ENCODE measurements at regions not wholly inside any gene's neighbourhood (a gene's known extent, or its start where the extent isn't known, plus 50 kb on each side); places are given as distances from the start of the nearest gene placed in this dataset.
A peak's percentile ranks its signal among the peaks of the same experiment; 100 is the strongest.

DNA sequence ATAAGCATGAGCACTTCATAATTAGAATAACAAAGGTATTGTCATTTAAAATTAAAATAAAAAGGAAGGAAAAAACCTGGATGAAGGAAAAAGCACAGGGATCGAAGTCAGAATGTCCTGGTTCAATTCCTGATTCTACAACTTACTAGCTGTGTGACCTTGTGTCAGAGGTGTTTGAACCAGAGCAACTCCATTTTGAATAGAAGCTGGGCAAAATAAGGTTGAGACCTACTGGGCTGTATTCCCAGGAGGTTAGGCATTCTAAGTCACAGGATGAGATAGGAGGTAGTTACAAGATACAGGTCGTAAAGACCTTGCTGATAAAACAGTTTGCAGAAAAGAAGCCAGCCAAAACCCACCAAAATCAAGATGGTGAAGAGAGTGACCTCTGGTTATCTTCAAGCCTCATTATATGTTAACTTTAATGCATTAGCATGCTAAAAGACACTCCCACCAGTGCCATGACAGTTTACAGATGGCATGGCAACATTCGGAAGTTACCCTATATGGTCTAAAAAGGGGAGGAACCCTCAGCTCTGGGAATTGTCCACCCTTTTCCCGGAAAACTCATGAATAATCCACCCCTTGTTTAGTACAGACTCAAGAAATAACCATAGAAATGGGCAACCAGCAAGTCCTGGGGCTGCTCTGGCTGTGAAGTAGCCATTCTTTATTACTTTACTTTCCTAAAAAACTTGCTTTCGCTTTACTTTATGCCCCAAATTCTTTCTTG lies 412.7 kb downstream of the PIK3R1 start:
- no peak for DNase-seq (ENCODE audit: extremely low spot score, insufficient read length, low read depth)
- FAIRE-seq, result no peak

DNA sequence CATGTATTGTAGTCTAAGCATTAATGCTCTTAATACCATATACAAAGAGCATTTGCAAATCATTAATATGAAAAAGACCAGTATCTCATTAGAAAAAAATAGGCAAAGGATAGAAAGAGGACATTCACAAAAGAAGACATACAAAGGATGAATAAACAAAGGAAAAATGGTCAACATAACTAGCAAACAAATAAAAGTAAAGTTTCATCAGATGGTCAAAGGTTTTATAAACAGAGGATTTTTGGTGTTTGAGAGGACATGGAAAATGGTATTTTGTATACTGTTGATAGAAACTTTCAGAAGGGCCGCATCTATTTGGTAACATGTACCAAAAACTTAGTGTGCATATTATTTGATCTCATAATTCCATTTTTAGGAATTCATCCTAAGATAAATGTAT lies 414.8 kb downstream of the PIK3R1 start:
- FAIRE-seq, result no peak
- no peak for DNase-seq (ENCODE audit: extremely low spot score, insufficient read length, low read depth)

DNA sequence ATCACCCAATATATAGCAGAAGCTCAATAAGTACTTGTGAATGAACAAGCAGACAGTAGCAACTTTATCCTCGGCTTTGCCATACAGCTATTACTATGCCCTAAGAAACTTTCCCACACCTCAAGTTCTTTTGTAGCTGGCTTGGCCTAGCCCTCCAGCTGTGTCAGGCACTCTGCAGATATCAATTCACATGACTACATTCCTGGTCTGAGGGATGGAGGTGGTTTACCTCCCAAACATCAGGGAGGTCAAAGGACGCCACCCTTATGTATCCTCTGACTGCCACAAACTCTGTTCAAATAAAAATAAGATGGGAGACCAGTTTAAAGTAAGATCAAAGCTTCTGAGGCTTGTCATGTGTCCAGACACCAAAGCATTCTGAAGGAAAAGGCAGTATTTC lies 416.3 kb downstream of the PIK3R1 start:
- FAIRE-seq, result no peak
- DNase-seq (ENCODE audit: extremely low spot score, insufficient read length, low read depth), result no peak

DNA sequence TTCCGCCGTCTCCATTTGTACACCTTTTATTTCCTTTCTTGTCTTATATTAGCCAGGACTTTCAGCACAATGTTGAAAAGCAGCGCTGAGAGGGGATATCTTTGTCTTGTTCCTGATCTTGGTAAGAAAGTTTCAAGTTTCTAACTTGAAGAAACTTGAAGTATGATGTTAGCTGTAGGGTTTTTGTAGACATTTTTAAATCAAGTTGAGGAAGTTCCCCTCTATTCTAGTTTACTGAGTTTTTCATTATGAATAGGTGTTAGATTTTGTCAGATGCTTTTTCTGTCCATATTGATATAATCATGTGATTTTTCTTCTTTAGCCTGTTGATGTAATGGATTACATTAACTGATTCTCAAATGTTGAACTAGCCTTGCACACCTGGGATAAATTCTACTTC lies 425.7 kb downstream of the PIK3R1 start:
- DNase-seq (ENCODE audit: extremely low spot score, insufficient read length, low read depth) (no peak), FAIRE-seq (peak; percentile 82)

DNA sequence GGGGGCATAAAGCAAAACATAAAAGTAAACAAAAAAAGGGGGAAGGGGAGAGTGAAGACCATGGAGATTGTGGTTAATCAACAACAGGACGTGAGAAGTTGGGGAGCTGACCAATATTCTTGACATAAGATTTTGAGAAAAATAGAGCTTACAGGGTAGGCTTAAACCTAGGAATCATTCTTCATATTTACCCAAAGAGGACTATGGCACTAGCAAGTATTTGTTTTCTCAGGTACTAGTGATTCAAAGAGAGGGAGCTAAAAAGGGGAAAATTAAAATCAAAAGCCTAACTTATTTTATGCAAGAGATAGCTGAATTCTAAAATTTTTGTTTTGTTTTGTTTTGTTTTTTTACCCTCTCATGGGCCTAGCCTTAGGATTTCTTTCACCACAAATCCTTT lies 427.5 kb downstream of the PIK3R1 start:
- DNase-seq (ENCODE audit: extremely low spot score, insufficient read length, low read depth) (no peak), FAIRE-seq (no peak)

DNA sequence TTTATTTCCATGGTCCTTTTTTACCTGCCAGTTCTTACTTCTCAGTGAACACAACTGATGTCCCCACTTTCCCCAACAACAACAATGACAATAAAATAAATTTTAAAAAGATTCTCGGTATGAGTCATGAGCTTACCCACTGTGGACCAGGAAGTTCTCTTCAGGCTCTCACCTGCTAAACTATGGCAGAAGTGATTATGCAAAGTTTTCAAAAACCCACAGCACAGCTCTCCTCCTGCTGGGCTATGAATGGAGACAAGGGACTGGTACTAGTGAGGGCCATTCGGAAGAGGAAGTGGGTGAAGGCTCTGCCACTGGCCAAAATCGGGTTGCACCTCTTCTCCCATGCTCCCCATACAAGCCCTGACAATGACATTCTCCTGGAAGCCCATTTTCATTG lies 429.4 kb downstream of the PIK3R1 start:
- FAIRE-seq, result peak; percentile 93
- DNase-seq (ENCODE audit: extremely low spot score, insufficient read length, low read depth), result peak; percentile 23

DNA sequence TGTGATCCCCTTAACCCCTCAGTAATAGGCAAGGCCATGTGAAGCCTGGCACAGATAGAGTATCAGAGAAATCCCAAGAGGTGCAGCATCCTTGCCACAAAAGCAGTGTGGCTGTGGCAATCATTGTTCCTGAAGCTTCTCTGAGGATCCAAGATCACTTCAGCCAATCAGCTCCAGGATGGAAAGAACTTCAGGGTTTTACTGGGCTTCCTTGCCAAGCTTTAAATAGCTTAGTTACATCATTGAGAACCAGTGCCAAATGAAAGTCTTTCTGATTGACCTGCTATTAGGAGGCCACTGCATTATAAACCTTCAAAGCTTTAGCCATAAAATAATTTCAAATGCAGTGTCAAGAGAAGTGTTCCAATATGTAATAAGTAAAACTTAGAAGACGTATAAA lies 430.6 kb downstream of the PIK3R1 start:
- DNase-seq (ENCODE audit: extremely low spot score, insufficient read length, low read depth), result no peak
- FAIRE-seq, result no peak

DNA sequence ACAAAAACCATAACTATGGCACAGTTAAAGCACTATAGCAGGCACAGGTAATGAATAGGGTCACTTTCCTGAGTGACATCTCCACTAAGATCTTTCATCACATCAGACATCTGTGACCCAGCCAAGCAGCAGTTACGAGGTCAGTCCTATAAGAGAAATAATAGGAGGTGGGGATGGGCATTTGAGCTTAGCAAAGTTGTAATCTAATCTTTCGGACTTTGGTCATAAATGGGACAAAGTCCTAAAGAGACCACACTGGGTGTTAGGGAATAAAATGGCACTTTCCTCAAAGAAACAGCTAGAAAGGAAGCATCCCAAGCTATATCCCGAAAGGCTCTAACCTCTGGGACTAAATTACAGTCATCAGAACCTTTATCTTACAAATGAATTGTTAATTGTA lies 432.2 kb downstream of the PIK3R1 start:
- DNase-seq (ENCODE audit: extremely low spot score, insufficient read length, low read depth) (no peak), FAIRE-seq (no peak)

DNA sequence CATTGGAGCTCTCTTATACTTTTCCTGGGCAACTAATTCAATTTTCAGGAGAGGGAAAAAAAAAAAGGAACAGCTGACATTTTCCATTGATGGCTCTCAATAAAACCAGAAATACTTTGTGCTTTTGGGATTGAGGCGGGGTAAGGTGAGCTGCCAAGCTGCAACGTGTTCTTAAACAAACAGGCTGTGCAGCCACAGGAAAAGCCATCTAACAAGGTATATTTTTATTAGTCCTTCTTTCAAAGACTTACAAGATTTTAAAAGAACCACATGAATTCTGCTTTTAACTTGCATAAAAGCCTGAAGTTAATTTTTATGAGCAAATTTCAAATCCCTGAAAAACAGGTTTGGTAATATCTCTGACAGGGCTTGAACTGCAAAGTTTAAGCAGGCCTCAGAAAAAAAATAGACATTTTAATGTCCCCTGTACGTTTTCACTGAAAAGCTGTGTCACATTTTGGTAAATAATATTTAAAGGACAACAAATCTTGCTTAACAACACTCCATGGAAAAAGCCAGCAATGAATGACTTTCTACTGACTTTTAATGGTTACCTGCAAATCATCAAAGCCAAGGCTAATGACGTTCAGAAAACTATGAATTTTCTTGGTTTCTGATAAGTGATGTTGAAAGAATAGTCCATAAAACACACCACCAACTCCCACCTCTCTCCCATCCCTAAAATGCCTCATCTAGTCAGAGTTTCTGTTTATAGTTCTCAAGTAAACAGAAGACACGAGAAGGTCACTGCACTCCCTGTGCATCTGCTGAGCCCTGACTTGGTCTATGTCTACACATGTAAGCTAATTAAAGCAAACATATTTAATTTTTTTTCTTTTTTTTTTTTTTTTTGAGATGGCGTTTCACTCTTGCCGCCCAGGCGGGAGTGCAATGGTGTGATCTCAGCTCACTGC lies 433.6 kb downstream of the PIK3R1 start:
- DNase-seq (ENCODE audit: extremely low spot score, insufficient read length, low read depth), result no peak
- FAIRE-seq, result no peak

DNA sequence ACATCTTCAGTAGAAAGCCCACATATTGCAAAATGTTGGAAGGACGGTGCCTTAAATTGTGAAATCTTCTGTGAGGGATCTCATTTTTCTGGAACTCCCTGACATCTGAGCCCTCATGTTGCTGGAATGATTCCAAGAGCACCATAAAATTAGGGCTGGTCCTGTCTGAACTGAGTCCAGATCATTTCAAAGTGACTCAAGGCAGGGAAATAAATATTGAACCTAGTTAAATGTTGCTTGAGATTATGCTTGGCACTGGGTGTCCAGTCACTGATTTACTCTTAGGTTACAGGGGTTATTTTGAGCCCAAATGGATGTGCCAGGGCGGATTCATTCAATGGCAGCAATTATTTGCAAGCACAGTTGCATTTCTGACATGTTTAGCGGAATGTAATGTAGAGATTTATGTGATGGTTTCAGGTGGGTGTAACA lies 437.0 kb downstream of the PIK3R1 start:
- DNase-seq (ENCODE audit: extremely low spot score, insufficient read length, low read depth), result no peak
- FAIRE-seq, result no peak

DNA sequence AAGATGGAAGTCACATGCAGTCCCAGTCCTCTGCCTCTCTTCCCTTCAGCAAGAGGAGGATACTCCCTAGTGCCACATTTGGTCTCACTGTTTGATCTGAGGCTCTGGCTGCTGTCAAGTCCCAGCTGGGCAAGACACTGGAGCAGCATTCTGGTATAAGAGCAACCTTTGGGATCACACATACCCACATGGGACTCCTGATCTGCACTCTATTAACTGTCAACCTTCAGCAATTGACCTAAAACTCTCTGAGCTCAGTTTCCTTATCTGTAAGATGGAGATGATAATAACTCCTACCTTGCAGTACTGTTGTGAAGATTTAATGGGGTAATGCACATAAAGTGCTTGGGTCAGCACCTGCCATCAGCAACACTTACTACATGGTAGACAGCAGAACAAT lies 437.9 kb downstream of the PIK3R1 start:
- FAIRE-seq, result no peak
- DNase-seq (ENCODE audit: extremely low spot score, insufficient read length, low read depth), result no peak

DNA sequence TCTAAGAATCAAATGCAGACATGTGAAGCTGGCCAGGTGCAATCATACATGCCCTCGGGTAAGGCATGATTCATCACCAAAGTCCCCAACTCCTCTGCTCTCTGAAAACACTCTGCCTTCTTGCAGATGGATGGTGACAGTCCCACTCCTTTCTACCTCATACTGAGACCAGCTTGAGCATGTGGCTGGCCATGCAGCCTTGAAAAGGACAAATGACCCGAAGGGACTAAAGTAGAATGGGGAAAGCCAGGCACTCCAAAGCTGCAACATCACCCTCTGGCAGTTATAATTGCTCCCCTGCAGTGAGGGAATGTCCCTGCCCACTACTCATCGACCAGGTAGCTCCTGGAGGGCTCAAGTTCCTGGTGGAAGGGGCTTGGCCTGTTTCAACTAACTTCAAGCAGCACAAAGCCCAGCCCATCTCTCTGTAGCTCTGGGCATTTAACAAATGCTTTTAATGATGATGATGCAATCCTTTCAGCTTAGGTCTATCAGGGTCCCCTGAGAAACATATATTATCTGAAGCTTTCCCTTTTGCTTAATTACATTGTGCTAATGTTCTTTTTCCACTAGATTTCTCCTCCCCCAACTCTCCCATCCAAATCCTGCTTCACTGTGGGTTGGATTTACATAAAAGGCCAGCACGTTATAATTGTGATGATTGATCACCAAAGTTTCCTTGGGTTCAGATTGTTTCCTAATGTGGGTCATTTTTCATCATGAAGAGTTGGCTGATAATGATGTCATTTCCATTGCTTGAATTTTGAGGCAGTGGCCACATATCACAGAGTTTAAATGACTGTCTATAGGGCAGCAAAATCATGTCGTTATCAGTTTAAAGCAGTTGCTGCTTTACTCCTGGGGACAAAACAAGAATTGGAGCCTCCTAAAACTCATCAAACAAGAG lies 436.5 kb upstream of the SLC30A5 start:
- FAIRE-seq, result no peak
- DNase-seq (ENCODE audit: extremely low spot score, insufficient read length, low read depth), result no peak

DNA sequence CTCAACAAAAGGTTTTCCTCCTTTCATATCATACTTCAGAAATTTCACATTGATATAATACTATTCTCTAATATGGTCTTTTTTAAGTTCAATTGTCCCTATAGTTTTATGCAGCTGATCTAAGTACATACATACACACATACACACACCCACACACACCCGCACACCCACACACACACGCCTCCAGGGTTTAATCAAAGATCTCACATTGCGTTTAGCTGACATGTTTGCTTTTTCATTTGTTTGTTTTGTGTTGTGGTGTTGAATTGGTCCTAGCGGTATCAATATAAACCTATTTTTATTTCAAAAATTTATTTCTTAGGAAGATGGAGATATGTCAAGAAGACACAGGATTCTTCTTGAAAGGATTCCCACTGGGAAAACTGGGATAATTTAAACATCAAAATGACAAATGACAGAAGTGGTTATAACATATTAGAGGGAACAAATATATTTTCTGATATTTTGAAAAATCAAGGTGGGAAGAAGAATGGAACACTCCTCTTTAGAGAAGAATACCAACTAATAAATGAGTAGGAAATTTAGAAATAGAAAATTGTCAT lies 434.9 kb upstream of the SLC30A5 start:
- FAIRE-seq (no peak), DNase-seq (ENCODE audit: extremely low spot score, insufficient read length, low read depth) (no peak)

DNA sequence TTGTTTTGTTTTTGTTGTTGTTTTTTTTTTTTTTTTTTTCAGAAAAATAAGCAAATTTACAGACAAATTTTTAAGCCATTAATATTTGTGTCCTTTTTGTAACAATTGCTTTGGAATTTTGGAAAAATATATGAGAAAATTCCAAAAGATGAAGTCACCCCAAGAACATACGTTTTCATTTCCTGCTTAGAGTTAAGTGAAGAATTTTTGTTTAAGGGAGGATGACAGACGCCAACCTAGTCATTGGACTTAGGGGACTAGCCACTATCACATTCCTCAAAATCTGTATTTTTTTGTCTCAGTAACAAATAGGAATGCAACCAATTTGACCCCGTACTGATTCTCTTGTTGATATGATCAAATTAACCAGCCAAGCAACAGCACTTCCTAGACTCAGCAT lies 433.9 kb upstream of the SLC30A5 start:
- FAIRE-seq, result no peak

DNA sequence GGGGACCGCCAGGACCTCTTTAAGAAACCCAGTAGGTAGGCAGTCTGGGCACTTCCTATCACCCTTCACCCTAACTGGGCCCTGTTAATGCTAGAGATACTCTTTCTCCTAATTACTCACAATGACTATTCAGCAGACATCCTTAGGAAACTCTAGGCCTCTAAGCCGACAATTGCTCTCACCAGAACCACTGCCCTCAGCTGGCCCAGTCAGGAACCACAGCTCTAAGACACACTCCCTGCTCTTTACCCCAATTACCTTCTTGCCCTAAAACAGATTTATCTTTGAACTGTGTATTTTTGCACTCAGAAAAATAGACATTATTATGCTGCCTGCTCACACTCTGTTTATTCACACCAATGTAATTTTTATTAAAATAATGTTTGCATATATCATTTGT lies 432.6 kb upstream of the SLC30A5 start:
- DNase-seq (ENCODE audit: extremely low spot score, insufficient read length, low read depth) (peak; percentile 14), FAIRE-seq (peak; percentile 31)

More for the DNA sequence above, 433.9 kb upstream of the SLC30A5 start:
- DNase-seq (ENCODE audit: extremely low spot score, insufficient read length, low read depth), result no peak

DNA sequence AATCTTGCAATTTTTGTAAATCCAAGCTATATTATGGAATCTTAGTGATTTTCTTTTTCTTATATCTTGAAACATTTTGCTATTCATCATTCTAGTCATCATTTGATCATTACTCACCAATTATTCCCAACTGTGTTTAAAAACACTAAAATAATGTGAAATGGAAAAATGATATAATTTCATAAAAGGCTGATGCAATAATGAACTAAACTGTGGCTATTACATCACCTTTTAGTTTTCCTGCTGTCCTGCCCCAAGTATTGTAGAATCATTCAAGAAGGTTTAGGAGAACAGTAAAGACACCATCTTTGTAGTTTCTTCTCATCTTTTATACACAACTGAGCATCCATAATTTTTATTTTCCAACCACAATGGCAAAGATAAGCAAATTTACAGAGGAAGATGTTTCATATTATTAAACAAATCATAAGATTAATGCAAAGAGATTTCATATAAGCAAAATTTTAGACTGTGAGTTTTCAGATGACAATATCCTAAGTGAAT lies 431.0 kb upstream of the SLC30A5 start:
- FAIRE-seq (peak; percentile 12), DNase-seq (ENCODE audit: extremely low spot score, insufficient read length, low read depth) (no peak)

DNA sequence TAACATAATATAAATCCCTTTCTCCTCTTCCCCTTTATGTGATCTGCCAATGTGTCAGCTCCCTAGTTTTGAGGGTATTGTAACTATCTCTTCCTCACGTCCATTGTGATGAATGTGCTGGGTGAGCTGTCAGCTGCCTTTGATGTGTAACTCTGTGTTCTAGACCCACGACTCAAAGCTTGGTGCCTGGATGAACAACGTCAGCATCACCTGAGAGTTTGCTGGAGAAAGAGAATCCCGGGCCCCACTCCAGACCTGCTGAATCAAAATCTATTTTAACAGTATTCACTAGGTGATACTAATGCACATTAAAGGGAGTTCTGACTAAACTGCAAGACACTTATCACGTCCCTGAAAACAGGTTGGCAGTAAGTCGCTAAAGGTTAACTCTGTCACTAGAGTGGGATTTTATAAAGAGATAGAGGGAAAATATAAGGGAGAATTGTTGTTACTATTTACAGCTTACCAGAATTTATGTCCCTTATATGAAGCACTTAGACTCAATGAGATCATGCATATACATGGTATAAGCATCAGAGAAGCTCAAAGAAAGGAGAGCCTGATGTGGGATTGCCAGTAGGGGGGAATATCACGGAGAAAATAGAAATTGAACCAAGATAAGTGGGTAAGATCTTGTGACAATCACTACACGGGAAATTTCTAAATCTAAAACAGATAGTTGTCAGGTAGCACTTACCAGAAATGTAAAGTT lies 423.8 kb upstream of the SLC30A5 start:
- FAIRE-seq, result no peak

DNA sequence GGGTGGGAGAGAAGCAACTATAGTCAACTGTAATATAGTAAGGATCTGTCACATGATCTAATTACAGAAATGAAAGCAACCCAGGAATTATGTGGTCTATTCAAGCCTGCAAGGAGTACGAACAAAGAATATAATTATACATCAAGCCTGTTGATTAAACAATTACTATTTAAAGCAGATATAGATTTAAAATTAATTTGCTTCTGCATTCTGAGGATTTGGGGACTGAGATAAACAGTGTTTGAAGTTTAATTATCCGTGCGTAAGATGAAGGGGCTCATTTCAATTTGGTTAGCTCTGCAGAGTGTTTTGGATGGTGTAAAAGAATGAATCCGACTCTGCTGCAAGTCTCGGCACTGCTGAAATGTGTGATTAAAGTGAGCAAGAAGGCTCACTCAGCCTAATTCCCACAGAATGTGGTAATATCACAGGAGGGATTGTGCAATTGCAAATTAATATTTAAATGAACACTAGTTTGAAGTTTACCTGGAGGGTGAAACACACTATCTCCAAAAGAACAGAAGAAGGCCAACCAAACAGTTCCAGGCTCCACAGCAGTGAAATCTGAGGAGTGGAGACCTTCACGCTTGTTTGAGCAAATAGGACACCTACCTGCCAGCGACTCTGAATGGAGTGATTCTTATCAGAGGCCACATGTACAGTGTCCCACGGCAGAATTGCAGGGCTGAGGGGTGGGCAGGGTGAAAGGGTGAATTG lies 420.6 kb upstream of the SLC30A5 start:
- FAIRE-seq, result no peak
- no peak for DNase-seq (ENCODE audit: extremely low spot score, insufficient read length, low read depth)

More for the DNA sequence above, 423.8 kb upstream of the SLC30A5 start:
- DNase-seq (ENCODE audit: extremely low spot score, insufficient read length, low read depth), result no peak

DNA sequence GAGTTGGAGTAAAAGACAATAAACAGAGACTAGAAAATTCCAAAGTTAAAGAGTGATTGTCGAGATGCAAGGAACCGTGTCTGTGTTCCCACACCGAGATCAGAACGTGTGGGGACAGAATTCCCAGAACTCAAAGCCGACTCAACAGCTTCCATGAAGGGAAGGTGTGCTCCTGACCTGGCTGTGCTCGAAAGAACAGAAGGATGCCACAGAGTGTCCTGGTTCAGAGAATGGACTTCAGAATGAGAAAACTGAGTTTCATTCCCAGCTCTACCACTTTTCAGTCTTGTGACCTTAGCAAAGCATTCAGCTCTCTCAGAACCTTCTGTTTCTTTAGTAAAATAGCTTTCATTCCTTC lies 420.0 kb upstream of the SLC30A5 start:
- FAIRE-seq (no peak), DNase-seq (ENCODE audit: extremely low spot score, insufficient read length, low read depth) (no peak)

All from GM18507 (cell line).